Activated T-cell treated with anti-CD3 and anti-CD28 coated beads, Interleukin-2, amount 50 U/mL, for 72 hours (primary cell): ENCODE measurements at regions not wholly inside any gene's neighbourhood (a gene's known extent, or its start where the extent isn't known, plus 50 kb on each side); places are given as distances from the start of the nearest gene placed in this dataset.
A peak's percentile ranks its signal among the peaks of the same experiment; 100 is the strongest.

Experiments
- ATAC-seq, 2 donors: fragments of 150-1000 bp; cut with Tn5 transposase; replicated peaks in 1 of 2; 2 replicates each; pipeline ENCODE4 v1.10.0; 2021; ENCODE audit warnings: moderate library complexity in 2 of 2, mild to moderate bottlenecking in 1 of 2
- DNase-seq, 2 donors: peaks; one replicate each; pipeline ENCODE4 v3.0.0; 2021 to 2022; ENCODE audit warnings: mixed read lengths in 1 of 2
- H3K27ac Mint-ChIP-seq: one replicate; pipeline ENCODE4 v1.8.0; 2022; ENCODE audit warnings: mild to moderate bottlenecking, moderate library complexity, mixed read lengths
- H3K27me3 Mint-ChIP-seq: one replicate; pipeline ENCODE4 v1.8.0; 2022; ENCODE audit warnings: low read depth, mixed read lengths
- H3K36me3 Mint-ChIP-seq, 2 donors: one replicate each; pipeline ENCODE4 v1.8.0; 2022; ENCODE audit warnings: mixed read lengths in 2 of 2, mild to moderate bottlenecking in 1 of 2; ENCODE audit not compliant: insufficient read depth in 2 of 2
- H3K4me1 Mint-ChIP-seq: one replicate; pipeline ENCODE4 v1.8.0; 2022; ENCODE audit warnings: low read depth, mixed read lengths
- H3K4me3 Mint-ChIP-seq, 2 donors: one replicate each; pipeline ENCODE4 v1.8.0; 2022; ENCODE audit warnings: mild to moderate bottlenecking in 2 of 2, mixed read lengths in 2 of 2, moderate library complexity in 2 of 2
- H3K9me3 Mint-ChIP-seq, 2 donors: one replicate each; pipeline ENCODE4 v1.8.0; 2022; ENCODE audit warnings: mixed read lengths in 2 of 2

GRCh38 chr12:17695495-17695894, 394.5 kb downstream of the RERGL start:
- Mint-ChIP-seq H3K36me3 (no peaks in the 10 kb centered on the region), H3K27me3 (no peaks in the 10 kb centered on the region), H3K27ac (no peak overlapping the region), H3K4me1 (no peaks in the 10 kb centered on the region), H3K4me3 (no peak overlapping the region), H3K9me3 (peaks cover 2 to 5% of the 10 kb centered on the region in 2 donors)
- no peak for DNase-seq
- ATAC-seq = no peak

DNA sequence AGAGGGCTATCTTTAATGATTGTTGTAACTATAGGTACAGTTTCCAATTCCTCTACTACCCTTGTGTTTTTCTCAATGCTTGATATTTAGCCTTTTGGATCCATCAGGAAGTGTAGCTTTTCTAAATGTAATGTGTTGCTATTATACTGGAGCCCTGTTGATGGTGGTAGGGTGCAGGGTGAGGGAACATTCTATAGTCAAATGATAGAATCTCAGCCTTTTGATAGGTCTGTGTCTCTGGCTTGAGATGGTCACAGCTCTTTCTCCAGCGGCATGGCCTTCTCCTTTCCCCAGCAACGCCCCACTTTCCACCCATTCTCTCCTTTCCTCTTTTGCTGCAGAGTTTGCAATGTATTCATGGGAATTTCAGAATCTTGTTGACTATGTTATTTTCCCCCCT, 398.6 kb downstream of the RERGL start:
- H3K4me1 Mint-ChIP-seq = no peaks in the 10 kb centered on the region
- H3K4me3 Mint-ChIP-seq = no peak overlapping the region
- no peak for ATAC-seq
- peaks cover 7% of the 10 kb centered on the region in 2 donors for H3K9me3 Mint-ChIP-seq
- no peak for DNase-seq
- H3K27me3 Mint-ChIP-seq = no peaks in the 10 kb centered on the region
- no peak overlapping the region for H3K27ac Mint-ChIP-seq
- H3K36me3 Mint-ChIP-seq = peaks cover 0 to 2% of the 10 kb centered on the region in 2 donors

DNA sequence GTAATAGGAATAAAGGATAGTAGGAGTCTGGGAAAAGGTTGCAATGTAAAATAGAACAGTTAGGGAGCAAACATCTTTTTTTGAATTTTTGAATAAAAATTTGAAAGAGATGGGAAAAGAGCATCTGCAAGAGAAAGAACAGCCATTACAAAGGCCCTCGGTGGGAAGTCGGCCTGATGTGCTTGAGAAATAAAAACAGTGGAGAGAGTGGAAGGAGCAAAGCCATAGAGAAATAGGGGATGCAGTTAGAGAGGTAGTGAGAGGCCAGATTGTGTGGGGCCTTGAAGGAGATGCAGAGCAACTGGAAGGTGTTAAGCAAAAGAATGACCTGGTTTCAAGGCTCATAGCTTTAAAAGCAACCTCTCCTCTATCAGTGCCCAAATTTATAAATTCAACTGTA, 409.8 kb downstream of the RERGL start:
- Mint-ChIP-seq H3K27ac (no peak overlapping the region), H3K9me3 (peaks cover 4 to 14% of the 10 kb centered on the region in 2 donors), H3K36me3 (no peaks in the 10 kb centered on the region), H3K4me3 (no peak overlapping the region), H3K27me3 (no peaks in the 10 kb centered on the region), H3K4me1 (no peaks in the 10 kb centered on the region)
- ATAC-seq = no peak
- no peak for DNase-seq

- DNase-seq (no peak), ATAC-seq (no peak)
- Mint-ChIP-seq H3K27ac (no peak overlapping the region), H3K27me3 (no peaks in the 10 kb centered on the region), H3K9me3 (peaks cover 4 to 12% of the 10 kb centered on the region in 2 donors), H3K4me1 (no peaks in the 10 kb centered on the region), H3K4me3 (no peak overlapping the region), H3K36me3 (no peaks in the 10 kb centered on the region)
Measured at GRCh38 chr12:17666641-17667324, 423.2 kb downstream of the RERGL start.

GRCh38 chr12:17665839-17666238, 424.2 kb downstream of the RERGL start:
- Mint-ChIP-seq H3K36me3 (no peaks in the 10 kb centered on the region), H3K27me3 (no peaks in the 10 kb centered on the region), H3K4me3 (no peak overlapping the region), H3K4me1 (no peaks in the 10 kb centered on the region), H3K27ac (no peak overlapping the region), H3K9me3 (peaks cover 4 to 12% of the 10 kb centered on the region in 2 donors)
- DNase-seq (no peak), ATAC-seq (no peak)

DNA sequence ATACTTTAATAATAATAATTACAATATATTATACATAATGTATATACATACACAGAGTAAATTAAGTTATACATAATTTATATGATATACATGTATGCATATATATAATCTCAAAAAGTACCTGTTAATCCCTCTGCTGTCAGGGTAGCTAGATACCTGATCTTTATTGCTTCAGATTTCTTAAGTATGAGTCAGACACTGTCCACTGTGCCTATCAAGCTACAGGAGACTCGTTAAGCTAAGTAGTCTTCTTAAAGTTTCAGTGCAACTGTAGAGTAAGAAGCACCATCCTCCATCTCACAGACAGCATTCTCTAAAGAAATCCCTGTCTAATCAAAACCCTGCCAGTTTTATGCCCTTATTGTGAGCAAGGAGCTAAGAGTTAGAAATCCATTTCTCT, 428.7 kb downstream of the RERGL start:
- no peaks in the 10 kb centered on the region for H3K4me1 Mint-ChIP-seq
- DNase-seq = no peak

GRCh38 chr12:17652436-17652835, 437.6 kb downstream of the RERGL start:
- no peaks in the 10 kb centered on the region for H3K27me3 Mint-ChIP-seq
- H3K4me1 Mint-ChIP-seq = no peaks in the 10 kb centered on the region
- H3K9me3 Mint-ChIP-seq = peaks cover 0 to 4% of the 10 kb centered on the region in 2 donors
- H3K4me3 Mint-ChIP-seq = no peak overlapping the region
- DNase-seq (no peak), ATAC-seq (no peak)
- H3K36me3 Mint-ChIP-seq = no peaks in the 10 kb centered on the region
- no peak overlapping the region for H3K27ac Mint-ChIP-seq

More for the DNA sequence above, 428.7 kb downstream of the RERGL start:
- no peaks in the 10 kb centered on the region for H3K27me3 Mint-ChIP-seq
- H3K27ac Mint-ChIP-seq = no peak overlapping the region
- peaks cover 4 to 10% of the 10 kb centered on the region in 2 donors for H3K9me3 Mint-ChIP-seq
- H3K36me3 Mint-ChIP-seq = no peaks in the 10 kb centered on the region
- H3K4me3 Mint-ChIP-seq = no peak overlapping the region
- no peak for ATAC-seq

GRCh38 chr12:17642340-17642650, 447.7 kb downstream of the RERGL start:
- ATAC-seq = no peak
- no peak for DNase-seq
- H3K36me3 Mint-ChIP-seq = no peaks in the 10 kb centered on the region
- H3K4me3 Mint-ChIP-seq = peak overlapping the region in 1 of 2 donors; percentile 69
- H3K27ac Mint-ChIP-seq = no peak overlapping the region
- peaks cover 0 to 3% of the 10 kb centered on the region in 2 donors for H3K9me3 Mint-ChIP-seq
- H3K4me1 Mint-ChIP-seq = peaks cover 5% of the 10 kb centered on the region
- no peaks in the 10 kb centered on the region for H3K27me3 Mint-ChIP-seq

- Mint-ChIP-seq H3K4me3 (no peak overlapping the region), H3K9me3 (peaks cover 0 to 2% of the 10 kb centered on the region in 2 donors), H3K27me3 (no peaks in the 10 kb centered on the region), H3K4me1 (peaks cover 5% of the 10 kb centered on the region), H3K27ac (no peak overlapping the region), H3K36me3 (no peaks in the 10 kb centered on the region)
- ATAC-seq (no peak), DNase-seq (no peak)
Measured at GRCh38 chr12:17640615-17641014, 449.4 kb downstream of the RERGL start.

- DNase-seq (no peak), ATAC-seq (no peak)
- no peaks in the 10 kb centered on the region for H3K4me1 Mint-ChIP-seq
- H3K9me3 Mint-ChIP-seq = peaks cover 6 to 10% of the 10 kb centered on the region in 2 donors
- H3K4me3 Mint-ChIP-seq = no peak overlapping the region
- no peaks in the 10 kb centered on the region for H3K36me3 Mint-ChIP-seq
- H3K27me3 Mint-ChIP-seq = no peaks in the 10 kb centered on the region
- no peak overlapping the region for H3K27ac Mint-ChIP-seq
Measured at GRCh38 chr12:17618831-17619230, 471.2 kb downstream of the RERGL start.

DNA sequence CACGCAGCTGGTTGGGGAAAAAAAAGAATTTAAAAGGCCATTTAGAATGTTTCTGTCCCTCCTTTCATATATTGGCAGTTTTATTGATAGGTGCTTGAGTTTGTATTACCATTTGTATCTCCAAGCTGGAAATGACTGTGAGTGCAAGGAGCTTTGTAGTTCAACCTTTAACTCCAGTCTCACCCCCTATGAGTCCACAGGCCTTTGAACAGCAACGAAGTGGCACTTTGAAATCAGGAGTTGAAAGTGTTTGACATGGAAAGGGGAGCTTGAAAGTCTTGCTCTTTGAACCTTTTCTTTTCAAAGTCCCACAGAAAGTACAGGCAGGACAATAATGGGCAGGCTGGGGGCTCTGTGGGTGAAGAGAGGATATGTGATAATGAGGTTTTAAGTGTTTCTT, 480.3 kb downstream of the RERGL start:
- no peak for ATAC-seq

DNA sequence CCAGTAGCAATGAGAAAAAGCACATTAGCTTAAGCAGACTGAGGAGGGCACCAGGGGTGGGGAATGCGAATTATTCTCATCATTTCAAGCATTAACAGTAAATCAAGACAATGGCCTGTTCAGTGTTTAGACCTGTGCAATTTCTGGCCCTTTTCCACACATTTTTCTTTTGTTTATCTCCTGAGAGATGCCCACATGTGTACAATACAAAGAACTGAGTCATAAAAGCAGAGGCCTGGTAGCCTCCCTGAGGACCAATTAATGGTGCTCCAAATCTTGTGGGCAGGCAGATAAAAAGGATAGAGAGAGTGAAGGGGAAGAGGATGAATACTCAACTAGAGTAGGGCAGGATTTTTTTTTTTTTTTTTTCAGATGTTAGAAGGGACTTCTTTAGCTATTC, 480.8 kb downstream of the RERGL start:
- H3K27me3 Mint-ChIP-seq = no peaks in the 10 kb centered on the region
- H3K4me3 Mint-ChIP-seq = no peak overlapping the region
- H3K9me3 Mint-ChIP-seq = peaks cover 0 to 4% of the 10 kb centered on the region in 2 donors
- no peaks in the 10 kb centered on the region for H3K36me3 Mint-ChIP-seq
- DNase-seq = no peak
- no peak for ATAC-seq
- H3K4me1 Mint-ChIP-seq = no peaks in the 10 kb centered on the region
- H3K27ac Mint-ChIP-seq = no peak overlapping the region

More for the DNA sequence above, 480.3 kb downstream of the RERGL start:
- Mint-ChIP-seq H3K36me3 (no peaks in the 10 kb centered on the region), H3K27ac (no peak overlapping the region), H3K4me3 (no peak overlapping the region), H3K27me3 (no peaks in the 10 kb centered on the region), H3K4me1 (no peaks in the 10 kb centered on the region), H3K9me3 (peaks cover 0 to 4% of the 10 kb centered on the region in 2 donors)
- DNase-seq = no peak

DNA sequence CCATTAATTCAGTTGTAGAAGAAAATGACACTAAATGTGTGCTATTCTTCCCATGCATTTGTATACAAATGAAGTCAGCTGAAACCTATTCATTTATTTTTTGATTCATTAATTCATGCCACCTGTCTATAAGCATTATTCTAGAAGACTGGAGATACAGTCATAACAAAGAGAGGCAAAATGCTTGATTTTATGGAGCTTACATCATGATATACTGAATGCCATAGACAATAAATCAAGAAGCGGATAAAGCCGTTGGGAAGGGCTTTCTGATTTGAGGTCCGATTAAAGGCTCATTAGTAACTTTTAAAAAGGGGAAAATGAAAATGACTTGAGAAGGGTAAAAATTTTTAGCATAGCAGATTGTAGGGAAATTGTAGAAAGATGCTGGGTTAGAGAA, 494.9 kb downstream of the RERGL start:
- no peaks in the 10 kb centered on the region for H3K36me3 Mint-ChIP-seq
- H3K27ac Mint-ChIP-seq = no peak overlapping the region
- no peak for DNase-seq
- peaks cover 2 to 3% of the 10 kb centered on the region in 2 donors for H3K9me3 Mint-ChIP-seq
- H3K27me3 Mint-ChIP-seq = no peaks in the 10 kb centered on the region
- no peak overlapping the region for H3K4me3 Mint-ChIP-seq
- ATAC-seq = no peak
- H3K4me1 Mint-ChIP-seq = no peaks in the 10 kb centered on the region

DNA sequence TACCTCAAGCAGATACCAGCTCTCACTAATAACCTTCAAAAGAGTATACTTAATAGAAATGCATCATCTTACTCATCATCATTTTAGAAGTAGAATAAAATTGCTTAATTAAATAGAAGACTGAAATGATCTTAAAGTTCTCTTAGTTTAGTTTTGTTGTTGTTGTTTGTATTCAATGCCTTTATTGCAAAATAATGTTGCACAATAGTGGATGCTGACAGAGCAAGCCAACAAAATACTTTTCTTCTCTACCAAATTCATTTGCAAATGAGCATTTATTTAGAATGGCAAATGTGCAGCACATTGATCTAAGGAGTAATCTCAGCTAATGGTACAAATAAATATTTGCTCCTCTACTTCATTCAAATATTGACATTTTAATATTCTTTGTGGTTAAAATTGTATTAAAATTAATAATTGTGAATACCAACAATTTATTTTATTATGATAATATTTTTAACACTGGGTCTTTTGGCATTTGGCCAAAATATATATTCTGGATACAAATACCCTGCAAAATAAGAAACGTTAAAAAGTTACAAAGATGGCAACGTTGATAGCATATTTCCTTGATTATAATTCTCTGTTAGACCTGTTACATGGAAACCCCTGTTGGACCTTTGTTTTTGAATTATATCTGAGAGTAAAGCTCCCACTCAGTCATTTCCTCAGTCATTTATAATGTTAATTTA, 496.1 kb downstream of the RERGL start:
- Mint-ChIP-seq H3K36me3 (no peaks in the 10 kb centered on the region), H3K4me1 (no peaks in the 10 kb centered on the region), H3K27me3 (no peaks in the 10 kb centered on the region), H3K4me3 (no peak overlapping the region), H3K27ac (no peak overlapping the region), H3K9me3 (peaks cover 6 to 7% of the 10 kb centered on the region in 2 donors)
- no peak for DNase-seq
- ATAC-seq = no peak
